Suprapubic skin (tissue), 4 donors: ENCODE measurements at regions not wholly inside any gene's neighbourhood (a gene's known extent, or its start where the extent isn't known, plus 50 kb on each side); places are given as distances from the start of the nearest gene placed in this dataset.

Source experiments
- EP300 ChIP-seq: sonication (generic); formaldehyde crosslinking; IDR thresholded peaks from one replicate; pipeline ENCODE4 v1.6.1; 2017; ENCODE audit warnings: antibody characterized with exemption
- POLR2AphosphoS5 ChIP-seq, 3 donors: sonication (generic); formaldehyde crosslinking; IDR thresholded peaks; one replicate each; pipeline ENCODE4 v1.6.1; 2017; ENCODE audit warnings: antibody characterized with exemption in 3 of 3
- TF ChIP-seq, protein P1 (sequence below), 2 donors: fragments of 200-600 bp in 1 of 2; fragments of 450-650 bp in 1 of 2; sonication (generic) in 1 of 2; IDR thresholded peaks; one replicate each; pipeline ENCODE4 v1.5.1; 2016 to 2019; ENCODE audit warnings: antibody characterized with exemption in 2 of 2, mild to moderate bottlenecking in 1 of 2, moderate library complexity in 1 of 2

DNA sequence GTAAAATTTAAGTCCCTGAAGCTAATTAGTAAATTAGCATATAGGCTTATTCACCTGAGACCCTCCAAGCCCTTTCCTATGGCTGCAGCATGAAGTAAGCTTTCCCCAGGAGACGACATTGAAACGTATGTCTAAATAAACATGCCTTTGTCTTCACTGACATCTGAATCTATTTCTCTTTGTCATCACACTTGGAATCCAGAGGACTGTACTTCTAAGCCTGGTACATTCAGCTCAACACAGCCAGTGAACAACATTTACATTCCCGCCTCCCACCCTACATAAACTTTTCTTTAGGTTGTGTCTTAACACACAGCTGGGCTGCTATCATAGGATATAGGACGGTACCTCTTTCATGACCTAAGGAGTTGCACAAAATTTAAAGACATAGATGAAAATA, 414.4 kb downstream of the SFMBT2 start:
- TF ChIP-seq, protein P1, sequence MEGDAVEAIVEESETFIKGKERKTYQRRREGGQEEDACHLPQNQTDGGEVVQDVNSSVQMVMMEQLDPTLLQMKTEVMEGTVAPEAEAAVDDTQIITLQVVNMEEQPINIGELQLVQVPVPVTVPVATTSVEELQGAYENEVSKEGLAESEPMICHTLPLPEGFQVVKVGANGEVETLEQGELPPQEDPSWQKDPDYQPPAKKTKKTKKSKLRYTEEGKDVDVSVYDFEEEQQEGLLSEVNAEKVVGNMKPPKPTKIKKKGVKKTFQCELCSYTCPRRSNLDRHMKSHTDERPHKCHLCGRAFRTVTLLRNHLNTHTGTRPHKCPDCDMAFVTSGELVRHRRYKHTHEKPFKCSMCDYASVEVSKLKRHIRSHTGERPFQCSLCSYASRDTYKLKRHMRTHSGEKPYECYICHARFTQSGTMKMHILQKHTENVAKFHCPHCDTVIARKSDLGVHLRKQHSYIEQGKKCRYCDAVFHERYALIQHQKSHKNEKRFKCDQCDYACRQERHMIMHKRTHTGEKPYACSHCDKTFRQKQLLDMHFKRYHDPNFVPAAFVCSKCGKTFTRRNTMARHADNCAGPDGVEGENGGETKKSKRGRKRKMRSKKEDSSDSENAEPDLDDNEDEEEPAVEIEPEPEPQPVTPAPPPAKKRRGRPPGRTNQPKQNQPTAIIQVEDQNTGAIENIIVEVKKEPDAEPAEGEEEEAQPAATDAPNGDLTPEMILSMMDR (IDR thresholded peaks at IDR 0.05): no peak
- TF ChIP-seq POLR2AphosphoS5 (IDR thresholded peaks at IDR 0.05) (no peak), EP300 (no peak)
